ENCODE measurements at regions not wholly inside any gene's neighbourhood (a gene's known extent, or its start where the extent isn't known, plus 50 kb on each side); places are given as distances from the start of the nearest gene placed in this dataset.

DNA sequence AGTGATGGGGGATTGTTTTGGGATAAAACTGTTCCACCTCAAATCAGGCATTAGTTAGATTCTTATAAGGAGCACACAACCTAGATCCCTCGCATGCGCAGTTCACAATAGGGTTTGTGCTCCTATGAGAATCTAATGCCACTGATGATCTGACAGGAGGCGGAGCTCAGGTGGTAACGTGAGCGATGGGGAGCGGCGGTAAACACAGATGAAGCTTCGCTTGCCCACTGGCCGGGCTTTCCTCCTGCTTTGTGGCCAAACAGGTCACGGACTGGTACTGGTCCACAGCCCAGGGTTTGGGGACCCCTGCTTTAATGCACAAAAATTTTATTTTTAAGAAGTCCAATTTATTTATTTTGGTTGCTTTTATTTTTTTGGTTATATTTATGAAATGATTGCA is 238.8 kb downstream of the AACS start:
- Histone ChIP-seq H3K79me2 (ENCODE audit: control insufficient read depth, insufficient read depth, low read length) (no peaks in the 10 kb centered on the region), H3K4me2 (replicated peaks; ENCODE audit: low read depth, low read length, poor library complexity, severe bottlenecking) (no peak overlapping the region), H3K27me3 (replicated peaks in 1 of 4; ENCODE audit: control extremely low read depth in 1 of 4, control insufficient read depth in 3 of 4, insufficient read depth in 4 of 4, low read length in 3 of 4) (no peaks in the 10 kb centered on the region), H3K4me1 (ENCODE audit: control insufficient read depth in 2 of 2, insufficient read depth in 2 of 2, low read length in 2 of 2) (no peaks in the 10 kb centered on the region), H3K36me3 (replicated peaks in 1 of 2; ENCODE audit: control extremely low read depth in 1 of 2, control insufficient read depth in 1 of 2, extremely low read depth in 1 of 2, insufficient read depth in 2 of 2, low read length in 1 of 2) (no peaks in the 10 kb centered on the region), H2AFZ (ENCODE audit: insufficient read depth, low read depth, low read length, poor library complexity, severe bottlenecking) (no peak overlapping the region), H3K9me3 (ENCODE audit: control extremely low read depth in 1 of 3, control insufficient read depth in 2 of 3, insufficient read depth in 1 of 3, low read length in 2 of 3) (no peaks in the 10 kb centered on the region), H3K27ac (ENCODE audit: low read length in 2 of 2) (no peak overlapping the region), H3K4me3 (ENCODE audit: control extremely low read depth in 1 of 5, extremely low read depth in 1 of 5, insufficient read depth in 1 of 5, low read depth in 2 of 5, low read length in 4 of 5) (no peak overlapping the region), H3K9ac (ENCODE audit: low read length) (no peak overlapping the region), H4K20me1 (ENCODE audit: control insufficient read depth, insufficient read depth, low read length, poor library complexity, severe bottlenecking) (no peaks in the 10 kb centered on the region)
- no peak for ATAC-seq (ENCODE audit: low read depth)
- intact Hi-C loops (cut with micrococcal nuclease) = no loop called here
- POLR2A ChIA-PET = no interaction called here
- Mint-ChIP-seq H3K9me3 (ENCODE audit: insufficient read depth) (peaks cover 2% of the 10 kb centered on the region), H3K4me3 (no peak overlapping the region), H3K4me1 (no peaks in the 10 kb centered on the region), H3K27me3 (peaks cover 14% of the 10 kb centered on the region), H3K27ac (no peak overlapping the region)
- DNase-seq = no peak
- TF ChIP-seq EZH2 (IDR thresholded peaks at IDR 0.05; ENCODE audit: borderline replicate concordance, insufficient read depth, low read depth, low read length, poor library complexity, severe bottlenecking) = no peak
- TF ChIP-seq, protein P1, sequence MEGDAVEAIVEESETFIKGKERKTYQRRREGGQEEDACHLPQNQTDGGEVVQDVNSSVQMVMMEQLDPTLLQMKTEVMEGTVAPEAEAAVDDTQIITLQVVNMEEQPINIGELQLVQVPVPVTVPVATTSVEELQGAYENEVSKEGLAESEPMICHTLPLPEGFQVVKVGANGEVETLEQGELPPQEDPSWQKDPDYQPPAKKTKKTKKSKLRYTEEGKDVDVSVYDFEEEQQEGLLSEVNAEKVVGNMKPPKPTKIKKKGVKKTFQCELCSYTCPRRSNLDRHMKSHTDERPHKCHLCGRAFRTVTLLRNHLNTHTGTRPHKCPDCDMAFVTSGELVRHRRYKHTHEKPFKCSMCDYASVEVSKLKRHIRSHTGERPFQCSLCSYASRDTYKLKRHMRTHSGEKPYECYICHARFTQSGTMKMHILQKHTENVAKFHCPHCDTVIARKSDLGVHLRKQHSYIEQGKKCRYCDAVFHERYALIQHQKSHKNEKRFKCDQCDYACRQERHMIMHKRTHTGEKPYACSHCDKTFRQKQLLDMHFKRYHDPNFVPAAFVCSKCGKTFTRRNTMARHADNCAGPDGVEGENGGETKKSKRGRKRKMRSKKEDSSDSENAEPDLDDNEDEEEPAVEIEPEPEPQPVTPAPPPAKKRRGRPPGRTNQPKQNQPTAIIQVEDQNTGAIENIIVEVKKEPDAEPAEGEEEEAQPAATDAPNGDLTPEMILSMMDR (IDR thresholded peaks at IDR 0.05) = no peak
- CTCF ChIA-PET = no interaction called here
- WGBS (ENCODE audit: insufficient coverage) = 95% methylated on average over 9 of the region's 10 CpGs

DNA sequence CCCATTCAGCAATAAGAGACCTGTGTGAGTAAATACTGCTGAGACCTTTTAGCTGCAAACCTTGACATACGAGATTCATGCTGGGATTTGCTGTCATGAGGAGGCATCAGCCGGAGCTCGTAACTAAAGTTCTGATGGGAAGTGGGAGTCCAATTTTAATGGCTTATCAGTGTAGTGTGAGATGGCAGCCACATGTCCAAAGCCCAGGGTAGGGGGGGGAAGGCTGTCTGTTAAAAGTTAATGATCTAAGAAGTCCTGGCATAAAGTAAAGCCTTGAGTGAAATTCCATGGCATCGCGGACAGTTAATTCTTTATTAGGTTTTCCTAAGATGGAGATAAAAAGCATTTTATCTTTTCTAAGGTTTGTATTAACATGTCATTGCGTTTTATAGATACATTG is 240.0 kb downstream of the AACS start:
- peaks cover 0 to 5% (median 0%) of the 10 kb centered on the region in 4 experiments for H3K27me3 ChIP-seq (replicated peaks in 1 of 4; ENCODE audit: control extremely low read depth in 1 of 4, control insufficient read depth in 3 of 4, insufficient read depth in 4 of 4, low read length in 3 of 4)
- H3K27ac ChIP-seq (ENCODE audit: low read length in 2 of 2) = no peak overlapping the region
- no peak overlapping the region for H3K4me3 Mint-ChIP-seq
- CTCF ChIA-PET = no interaction called here
- no peak for DNase-seq
- no peak for ATAC-seq (ENCODE audit: low read depth)
- no peak overlapping the region for H3K27ac Mint-ChIP-seq
- no peaks in the 10 kb centered on the region for H3K4me1 ChIP-seq (ENCODE audit: control insufficient read depth in 2 of 2, insufficient read depth in 2 of 2, low read length in 2 of 2)
- no peak overlapping the region for H3K4me2 ChIP-seq (replicated peaks; ENCODE audit: low read depth, low read length, poor library complexity, severe bottlenecking)
- no peaks in the 10 kb centered on the region for H3K79me2 ChIP-seq (ENCODE audit: control insufficient read depth, insufficient read depth, low read length)
- TF ChIP-seq, protein P1 (IDR thresholded peaks at IDR 0.05) = no peak
- TF ChIP-seq EZH2 (IDR thresholded peaks at IDR 0.05; ENCODE audit: borderline replicate concordance, insufficient read depth, low read depth, low read length, poor library complexity, severe bottlenecking) = no peak
- no peaks in the 10 kb centered on the region for H3K36me3 ChIP-seq (replicated peaks in 1 of 2; ENCODE audit: control extremely low read depth in 1 of 2, control insufficient read depth in 1 of 2, extremely low read depth in 1 of 2, insufficient read depth in 2 of 2, low read length in 1 of 2)
- no peaks in the 10 kb centered on the region for H3K4me1 Mint-ChIP-seq
- no peak overlapping the region for H3K9ac ChIP-seq (ENCODE audit: low read length)
- no peak overlapping the region for H3K4me3 ChIP-seq (ENCODE audit: control extremely low read depth in 1 of 5, extremely low read depth in 1 of 5, insufficient read depth in 1 of 5, low read depth in 2 of 5, low read length in 4 of 5)
- POLR2A ChIA-PET = no interaction called here
- WGBS (ENCODE audit: insufficient coverage) = 82% methylated on average over 6 of the region's 6 CpGs
- H2AFZ ChIP-seq (ENCODE audit: insufficient read depth, low read depth, low read length, poor library complexity, severe bottlenecking) = no peak overlapping the region
- no peaks in the 10 kb centered on the region for H4K20me1 ChIP-seq (ENCODE audit: control insufficient read depth, insufficient read depth, low read length, poor library complexity, severe bottlenecking)
- H3K27me3 Mint-ChIP-seq = peaks cover 13% of the 10 kb centered on the region
- peaks cover 0 to 3% (median 0%) of the 10 kb centered on the region in 3 donors for H3K9me3 ChIP-seq (ENCODE audit: control extremely low read depth in 1 of 3, control insufficient read depth in 2 of 3, insufficient read depth in 1 of 3, low read length in 2 of 3)
- intact Hi-C loops (cut with micrococcal nuclease) = no loop called here
- H3K9me3 Mint-ChIP-seq (ENCODE audit: insufficient read depth) = peaks cover 5% of the 10 kb centered on the region

Data from B cell (primary cell).